GM12873 (cell line): ENCODE measurements at regions not wholly inside any gene's neighbourhood (a gene's known extent, or its start where the extent isn't known, plus 50 kb on each side); places are given as distances from the start of the nearest gene placed in this dataset.

Experiments used
- TF ChIP-seq, protein P1 (sequence below): IDR thresholded peaks from 2 replicates; pipeline ENCODE4 v1.5.1; 2012; ENCODE audit warnings: low read depth, mild to moderate bottlenecking, moderate library complexity, low read length, control low read depth; ENCODE audit not compliant: insufficient read depth; ENCODE audit errors: missing control alignments

DNA sequence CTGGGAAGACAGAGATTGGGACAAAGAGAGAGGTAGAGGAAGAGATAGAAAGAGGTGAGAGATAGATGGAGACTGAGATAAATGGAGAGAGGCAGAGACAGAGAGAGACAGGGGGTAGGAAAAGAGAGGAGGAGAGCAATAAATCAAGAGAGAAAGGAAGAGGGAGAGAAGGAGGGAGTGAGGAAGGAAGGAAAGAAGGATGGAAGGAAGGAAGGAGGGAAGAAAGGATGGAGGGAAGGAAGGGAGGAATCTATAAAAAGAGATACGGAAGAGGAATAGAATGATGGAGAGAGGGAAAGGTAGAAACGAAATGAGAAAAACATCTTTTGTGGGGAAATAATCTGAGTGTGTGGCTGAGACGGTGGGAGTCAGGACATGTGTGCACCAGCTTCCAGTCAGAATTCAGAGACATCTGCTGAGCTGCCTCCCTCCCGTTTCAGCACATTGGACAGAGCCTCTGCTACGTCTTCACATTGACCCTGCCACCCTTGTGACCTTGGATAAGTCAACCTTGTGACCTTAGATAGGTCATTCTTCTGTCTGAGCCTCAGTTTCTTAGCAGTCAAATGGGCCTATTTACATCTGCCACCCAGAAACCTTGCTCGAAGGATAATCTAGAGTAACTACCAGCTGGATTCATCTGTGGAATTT, 417.8 kb downstream of the MIAT start:
- TF ChIP-seq, protein P1, sequence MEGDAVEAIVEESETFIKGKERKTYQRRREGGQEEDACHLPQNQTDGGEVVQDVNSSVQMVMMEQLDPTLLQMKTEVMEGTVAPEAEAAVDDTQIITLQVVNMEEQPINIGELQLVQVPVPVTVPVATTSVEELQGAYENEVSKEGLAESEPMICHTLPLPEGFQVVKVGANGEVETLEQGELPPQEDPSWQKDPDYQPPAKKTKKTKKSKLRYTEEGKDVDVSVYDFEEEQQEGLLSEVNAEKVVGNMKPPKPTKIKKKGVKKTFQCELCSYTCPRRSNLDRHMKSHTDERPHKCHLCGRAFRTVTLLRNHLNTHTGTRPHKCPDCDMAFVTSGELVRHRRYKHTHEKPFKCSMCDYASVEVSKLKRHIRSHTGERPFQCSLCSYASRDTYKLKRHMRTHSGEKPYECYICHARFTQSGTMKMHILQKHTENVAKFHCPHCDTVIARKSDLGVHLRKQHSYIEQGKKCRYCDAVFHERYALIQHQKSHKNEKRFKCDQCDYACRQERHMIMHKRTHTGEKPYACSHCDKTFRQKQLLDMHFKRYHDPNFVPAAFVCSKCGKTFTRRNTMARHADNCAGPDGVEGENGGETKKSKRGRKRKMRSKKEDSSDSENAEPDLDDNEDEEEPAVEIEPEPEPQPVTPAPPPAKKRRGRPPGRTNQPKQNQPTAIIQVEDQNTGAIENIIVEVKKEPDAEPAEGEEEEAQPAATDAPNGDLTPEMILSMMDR, result no peak

DNA sequence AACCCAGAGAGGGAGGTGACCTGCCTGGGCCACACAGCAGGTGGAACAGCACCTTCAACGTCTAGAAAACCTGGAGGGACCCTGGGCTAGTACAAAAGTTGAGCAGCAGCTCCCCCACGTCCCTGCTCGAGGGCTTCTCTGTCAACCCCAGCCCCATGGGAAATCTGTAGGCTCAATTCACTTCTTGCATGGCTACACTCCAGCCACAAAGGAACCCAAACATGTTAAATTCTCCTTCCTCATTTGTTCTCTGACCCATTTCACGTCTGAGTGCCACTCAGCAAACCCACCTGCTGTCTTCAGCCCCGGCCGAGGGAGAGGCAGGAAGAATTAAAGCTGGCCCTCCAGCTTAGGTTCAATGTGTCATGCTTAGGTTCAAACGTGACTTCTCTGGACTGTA, 418.5 kb downstream of the MIAT start:
- TF ChIP-seq, protein P1, result no peak

DNA sequence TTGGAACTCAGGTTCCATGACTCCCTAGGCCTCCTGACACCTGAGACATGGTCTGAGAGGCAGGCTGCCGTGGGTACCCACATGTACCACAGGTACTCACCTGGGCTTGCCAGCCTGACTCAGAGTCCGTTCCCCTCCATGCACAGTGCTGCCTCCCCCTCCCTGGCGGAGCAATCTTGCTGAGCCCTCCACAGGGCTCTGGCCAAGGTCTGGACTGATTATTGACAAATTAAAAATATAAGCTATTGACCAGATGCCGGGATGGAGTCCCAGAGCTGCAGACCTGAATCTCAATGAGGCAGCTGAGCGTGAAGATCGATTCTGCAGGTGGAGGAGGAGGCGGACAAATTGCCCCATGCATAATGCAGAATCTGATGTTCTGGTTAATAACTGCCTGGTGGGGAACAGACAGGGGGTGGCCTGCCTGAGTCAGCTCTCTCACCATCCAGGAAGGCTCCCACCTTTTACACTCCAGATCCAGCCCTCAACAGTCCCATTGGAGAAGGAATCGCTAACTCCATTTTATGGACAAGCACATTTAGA, 422.7 kb downstream of the MIAT start:
- TF ChIP-seq, protein P1, result no peak

DNA sequence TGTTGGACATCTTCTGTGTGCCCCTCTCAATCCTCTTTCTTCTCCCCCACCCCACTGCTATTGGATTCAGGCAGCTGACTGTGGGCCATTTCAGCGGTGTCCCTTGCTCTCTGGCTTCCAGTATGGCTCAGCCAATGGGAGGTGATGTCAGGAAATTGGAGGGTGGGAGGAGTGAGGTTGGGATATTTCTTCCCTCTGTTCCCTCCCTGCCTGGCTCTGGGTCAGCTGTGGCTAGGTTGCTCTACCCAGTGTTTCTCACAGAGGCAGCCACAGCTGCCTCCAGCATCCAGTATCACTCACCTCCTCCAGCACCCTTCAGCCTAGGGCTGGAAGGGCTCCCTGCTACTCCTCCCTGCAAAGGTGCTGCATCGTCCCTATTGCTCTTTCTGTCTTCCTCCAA, 423.5 kb downstream of the MIAT start:
- TF ChIP-seq, protein P1, result no peak

DNA sequence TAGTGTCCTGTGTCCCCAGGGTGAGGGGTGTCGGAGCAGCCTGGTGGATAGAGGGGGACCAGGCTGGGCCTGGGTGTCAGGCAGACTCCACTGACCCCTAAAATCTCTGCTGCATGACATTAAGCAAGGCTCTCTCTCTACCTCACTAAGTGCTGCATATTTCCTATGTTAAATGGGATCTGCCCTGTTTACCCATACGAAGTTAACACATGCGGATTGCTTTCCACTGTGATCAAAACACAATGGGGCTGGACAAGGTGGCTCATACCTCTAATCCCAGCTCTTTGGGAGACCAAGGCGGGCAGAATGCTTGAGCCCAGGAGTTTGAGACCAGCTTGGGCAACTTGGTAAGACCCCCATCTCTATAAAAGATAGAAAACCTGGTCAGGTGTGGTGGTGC, 426.2 kb downstream of the MIAT start:
- TF ChIP-seq, protein P1, result no peak

DNA sequence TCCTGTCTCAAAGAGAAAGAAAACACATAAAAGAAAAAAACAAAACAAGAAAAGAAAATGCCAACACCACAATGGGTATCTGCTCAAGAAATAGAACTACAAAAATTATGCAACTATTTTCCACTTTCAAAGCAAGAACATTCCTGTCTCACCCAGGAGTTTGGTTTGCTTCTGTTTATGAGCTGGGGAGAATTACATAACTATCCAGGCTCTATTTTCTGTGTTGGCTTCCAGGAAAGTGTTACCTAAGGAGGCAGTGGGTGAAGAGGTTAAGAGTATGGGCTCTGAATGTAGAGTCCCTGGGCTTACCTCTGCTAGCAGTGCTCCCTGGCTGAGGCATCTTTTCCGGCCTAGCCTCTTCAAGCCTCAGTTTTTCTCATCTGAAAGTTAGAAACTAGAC, 426.7 kb downstream of the MIAT start:
- TF ChIP-seq, protein P1, result no peak

DNA sequence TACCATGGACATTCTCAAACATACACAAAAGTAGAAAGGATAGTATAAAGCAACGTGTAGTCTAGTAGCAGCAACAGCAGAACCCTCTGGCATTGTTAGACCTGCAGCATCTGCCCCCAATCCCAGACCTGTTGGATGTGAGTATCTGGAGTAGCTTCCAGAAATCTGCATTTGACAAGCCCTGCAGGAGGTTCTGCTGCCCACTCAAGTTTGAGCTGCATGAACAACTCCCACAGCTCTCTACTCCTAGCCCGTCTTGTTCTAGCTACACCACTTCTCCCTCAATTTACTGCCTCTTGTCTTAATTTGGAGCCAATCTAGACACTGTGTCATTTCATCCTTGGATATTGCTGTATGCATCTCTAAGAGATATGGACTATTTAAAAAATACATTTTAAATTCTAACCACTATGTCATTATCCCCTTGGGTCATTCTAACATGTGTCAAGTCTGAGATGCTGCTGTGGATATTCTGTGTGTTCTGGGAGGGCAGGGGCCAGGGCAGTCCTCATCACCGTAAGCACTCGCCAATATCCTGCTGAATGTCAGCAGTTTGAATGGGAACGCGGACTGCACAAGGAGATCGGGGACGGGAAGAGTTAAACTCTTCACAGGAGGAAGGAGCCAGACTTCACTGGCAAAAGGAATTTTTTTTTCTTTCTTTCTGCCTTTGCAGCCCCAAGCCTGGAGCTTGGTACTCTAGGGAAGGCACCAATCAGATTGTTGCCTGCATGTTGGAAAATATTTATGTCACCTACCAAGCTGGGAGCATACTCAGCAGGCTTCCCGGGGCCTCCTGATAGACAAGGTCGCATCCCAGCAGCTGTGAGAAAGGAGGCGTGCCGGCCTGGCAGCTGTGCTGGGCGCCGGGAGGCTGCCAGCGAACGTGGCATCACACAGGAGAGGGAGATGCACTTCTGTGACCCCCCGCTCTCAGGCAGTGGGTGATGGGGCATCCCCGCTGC, 429.0 kb downstream of the MIAT start:
- TF ChIP-seq, protein P1, result no peak
